AG04449 (cell line): ENCODE measurements at regions not wholly inside any gene's neighbourhood (a gene's known extent, or its start where the extent isn't known, plus 50 kb on each side); places are given as distances from the start of the nearest gene placed in this dataset.

ENCODE experiments used
- CTCF ChIA-PET: fragments of 350-600 bp; formaldehyde crosslinking; extraction: SDS; loops from one replicate; lab custom pipeline; 2021; ENCODE audit warnings: antibody characterized with exemption; lab: Yijun Ruan, JAX
- POLR2A ChIA-PET: fragments of 400-600, 350-600 bp; formaldehyde crosslinking; extraction: SDS; loops from one replicate; lab custom pipeline; 2020; ENCODE audit warnings: antibody characterized with exemption, inconsistent platforms; lab: Yijun Ruan, JAX
- DNase-seq: peaks from one replicate; pipeline ENCODE4 v3.0.0-alpha.2; 2010; ENCODE audit warnings: low read depth, low spot score
- H3K4me3 ChIP-seq: 2 replicates; pipeline ENCODE4 v1.5.1; 2011; ENCODE audit warnings: low read depth, mild to moderate bottlenecking, control low read depth, low read length
- CTCF ChIP-seq: IDR thresholded peaks from one replicate; pipeline ENCODE4 v1.5.1; 2011; ENCODE audit warnings: mild to moderate bottlenecking, moderate library complexity, low read length, control low read depth, inconsistent platforms; ENCODE audit not compliant: insufficient read depth; ENCODE audit errors: missing control alignments

GRCh38 chr12:115207216-115207915, 523.4 kb upstream of the TBX3 start:
- H3K4me3 ChIP-seq = no peak overlapping the region
- CTCF ChIA-PET = no interaction called here
- TF ChIP-seq CTCF = no peak
- POLR2A ChIA-PET = interaction anchor here (0.7 kb wide), 1 partner anchor 226 kb away, joined by 3 read pairs; no protein-coding TSS in a partner anchor
- DNase-seq = no peak

- DNase-seq = no peak
- CTCF ChIA-PET = no interaction called here
- TF ChIP-seq CTCF = no peak
- H3K4me3 ChIP-seq = no peak overlapping the region
- POLR2A ChIA-PET = no interaction called here
These were observed 522.8 kb upstream of the TBX3 start for GRCh38 chr12:115206801-115207200.

GRCh38 chr12:115205755-115206308, 521.9 kb upstream of the TBX3 start:
- ChIA-PET POLR2A (no interaction called here), CTCF (no interaction called here)
- no peak for TF ChIP-seq CTCF
- H3K4me3 ChIP-seq = no peak overlapping the region
- no peak for DNase-seq

- CTCF ChIA-PET = no interaction called here
- H3K4me3 ChIP-seq = no peak overlapping the region
- no peak for DNase-seq
- POLR2A ChIA-PET = no interaction called here
- TF ChIP-seq CTCF = no peak
These were observed 521.2 kb upstream of the TBX3 start for GRCh38 chr12:115204957-115205754.

GRCh38 chr12:115203701-115204100, 519.7 kb upstream of the TBX3 start:
- DNase-seq = no peak
- no peak for TF ChIP-seq CTCF
- no peak overlapping the region for H3K4me3 ChIP-seq
- ChIA-PET POLR2A (interaction anchor here (0.6 kb wide), 1 partner anchor 519 kb away, joined by 3 read pairs; no protein-coding TSS in a partner anchor), CTCF (no interaction called here)

GRCh38 chr12:115201966-115202365, 518.0 kb upstream of the TBX3 start:
- DNase-seq = no peak
- H3K4me3 ChIP-seq = no peak overlapping the region
- no peak for TF ChIP-seq CTCF
- ChIA-PET POLR2A (no interaction called here), CTCF (interaction anchor here (1.2 to 1.4 kb wide), 2 partner anchors 11 to 551 kb away, joined by 3 to 4 read pairs; no protein-coding TSS in a partner anchor)
